SK-N-SH (cell line): ENCODE measurements at regions not wholly inside any gene's neighbourhood (a gene's known extent, or its start where the extent isn't known, plus 50 kb on each side); places are given as distances from the start of the nearest gene placed in this dataset.

Source experiments
- CTCF ChIA-PET: fragments of 300-600, 350-600 bp; formaldehyde crosslinking; extraction: SDS; loops from one replicate; lab custom pipeline; 2021; lab: Yijun Ruan, JAX
- POLR2A ChIA-PET: fragments of 350-600 bp; sonication (Branson Sonifier 250); formaldehyde crosslinking; extraction: SDS; loops from one replicate; lab custom pipeline; 2020; ENCODE audit warnings: antibody characterized with exemption, inconsistent platforms; lab: Yijun Ruan, JAX
- DNase-seq: peaks from one replicate; pipeline ENCODE4 v3.0.0; 2012
- H2AFZ ChIP-seq: fragments of 200-600 bp; sonication (generic); 2 replicates; pipeline ENCODE4 v1.8.1; 2016; ENCODE audit warnings: antibody characterized with exemption, mild to moderate bottlenecking, low read depth
- H3F3A ChIP-seq: fragments of 200-600 bp; sonication (generic); replicated peaks from 2 replicates; pipeline ENCODE3; 2016; ENCODE audit warnings: antibody characterized with exemption, mild to moderate bottlenecking; ENCODE audit not compliant: insufficient read depth
- H3K27ac ChIP-seq, 2 experiments: fragments of 200-500 bp in 1 of 2; fragments of 200-600 bp in 1 of 2; sonication (Bioruptor generic) in 1 of 2; sonication (generic), shearing (Covaris generic) in 1 of 2; 2 replicates each; pipeline versions ENCODE4 v1.5.1 to v1.6.1; 2014 to 2016; ENCODE audit warnings: low read depth in 2 of 2, inconsistent platforms in 1 of 2, low read length in 1 of 2, mild to moderate bottlenecking in 1 of 2, mixed read lengths in 1 of 2
- H3K27me3 ChIP-seq: fragments of 200-600 bp; sonication (generic), shearing (Covaris generic); 2 replicates; pipeline ENCODE4 v1.6.1; 2016; ENCODE audit warnings: mixed run types; ENCODE audit not compliant: insufficient read depth
- H3K36me3 ChIP-seq, 2 experiments: fragments of 200-500 bp in 1 of 2; fragments of 200-600 bp in 1 of 2; sonication (Bioruptor generic) in 1 of 2; sonication (generic) in 1 of 2; replicated peaks in 1 of 2; 2 replicates each; pipeline versions ENCODE3 to v1.5.1; 2014 to 2016; ENCODE audit warnings: low read length in 1 of 2, mild to moderate bottlenecking in 1 of 2; ENCODE audit not compliant: insufficient read depth in 2 of 2, control insufficient read depth in 1 of 2
- H3K4me1 ChIP-seq, 2 experiments: fragments of 200-500 bp in 1 of 2; fragments of 200-600 bp in 1 of 2; sonication (Bioruptor generic) in 1 of 2; sonication (generic), shearing (Covaris generic) in 1 of 2; 2 replicates each; pipeline versions ENCODE4 v1.5.1 to v1.6.1; 2014 to 2016; ENCODE audit warnings: low read depth in 1 of 2, low read length in 1 of 2, mixed run types in 1 of 2; ENCODE audit not compliant: insufficient read depth in 2 of 2, control insufficient read depth in 1 of 2
- H3K4me2 ChIP-seq: fragments of 200-600 bp; sonication (generic), shearing (Covaris generic); 2 replicates; pipeline ENCODE4 v1.6.1; 2017; ENCODE audit warnings: mixed run types
- H3K4me3 ChIP-seq, 2 experiments: fragments of 200-500 bp in 1 of 2; fragments of 200-600 bp in 1 of 2; sonication (Bioruptor generic) in 1 of 2; sonication (generic), shearing (Covaris generic) in 1 of 2; 2 replicates each; pipeline versions ENCODE4 v1.5.1 to v1.8.1; 2014 to 2016; ENCODE audit warnings: low read depth in 2 of 2, inconsistent platforms in 1 of 2, low read length in 1 of 2, mild to moderate bottlenecking in 1 of 2, mixed read lengths in 1 of 2, moderate library complexity in 1 of 2
- H3K79me2 ChIP-seq: fragments of 200-600 bp; sonication (generic); 2 replicates; pipeline ENCODE4 v1.8.1; 2017; ENCODE audit warnings: mild to moderate bottlenecking; ENCODE audit not compliant: insufficient read depth
- H3K9ac ChIP-seq: fragments of 200-600 bp; sonication (generic); 2 replicates; pipeline ENCODE4 v1.6.1; 2017; ENCODE audit warnings: mixed run types
- H3K9me2 ChIP-seq: fragments of 200-600 bp; sonication (generic); 2 replicates; pipeline ENCODE4 v1.6.1; 2017; ENCODE audit warnings: mixed run types
- H3K9me3 ChIP-seq: fragments of 200-600 bp; sonication (generic); 2 replicates; pipeline ENCODE4 v1.6.1; 2017; ENCODE audit warnings: mixed run types, mild to moderate bottlenecking, moderate library complexity
- H4K20me1 ChIP-seq: fragments of 200-600 bp; sonication (generic); 2 replicates; pipeline ENCODE4 v1.6.1; 2017; ENCODE audit warnings: mild to moderate bottlenecking, mixed run types; ENCODE audit not compliant: insufficient read depth
- CHD2 ChIP-seq: fragments of 150-350 bp; IDR thresholded peaks from 2 replicates; pipeline ENCODE4 v1.6.1; 2018; ENCODE audit warnings: low read length; ENCODE audit not compliant: partially characterized antibody
- FOSL2 ChIP-seq: IDR thresholded peaks from 2 replicates; pipeline ENCODE4 v1.4.0; 2012; ENCODE audit warnings: low read depth, mild to moderate bottlenecking, moderate library complexity, borderline replicate concordance
- JUND ChIP-seq: IDR thresholded peaks from 2 replicates; pipeline ENCODE4 v1.4.0; 2012
- MXI1 ChIP-seq: IDR thresholded peaks from 2 replicates; pipeline ENCODE4 v1.6.1; 2012; ENCODE audit warnings: mild to moderate bottlenecking, low read depth, low read length, improper control_type of control experiment
- NRF1 ChIP-seq: IDR thresholded peaks from 2 replicates; pipeline ENCODE4 v1.6.1; 2012; ENCODE audit warnings: low read depth, mild to moderate bottlenecking, low read length
- POLR2AphosphoS5 ChIP-seq: IDR thresholded peaks from 2 replicates; pipeline ENCODE4 v1.6.1; 2012; ENCODE audit warnings: low read depth, low read length
- RAD21 ChIP-seq: IDR thresholded peaks from 2 replicates; pipeline ENCODE4 v1.6.1; 2012; ENCODE audit warnings: mild to moderate bottlenecking, low read length
- RCOR1 ChIP-seq: fragments of 150-350 bp; IDR thresholded peaks from 2 replicates; pipeline ENCODE4 v1.6.1; 2017; ENCODE audit warnings: antibody characterized with exemption, low read length
- SIN3A ChIP-seq: IDR thresholded peaks from 2 replicates; pipeline ENCODE4 v1.6.1; 2012; ENCODE audit warnings: low read depth, mild to moderate bottlenecking, low read length, moderate library complexity, borderline replicate concordance
- SMC3 ChIP-seq: IDR thresholded peaks from 2 replicates; pipeline ENCODE4 v1.6.1; 2012; ENCODE audit warnings: low read depth, low read length, improper control_type of control experiment
- TEAD4 ChIP-seq: IDR thresholded peaks from 2 replicates; pipeline ENCODE4 v1.4.0; 2012; ENCODE audit warnings: mild to moderate bottlenecking, borderline replicate concordance; ENCODE audit not compliant: insufficient read depth
- WGBS: methylation state at CpG from one replicate; pipeline ENCODE4 v1.1.6; 2017; ENCODE audit warnings: low lambda C conversion rate; 5-methylcytosine and 5-hydroxymethylcytosine counted together
- TF ChIP-seq, protein P1 (sequence below): IDR thresholded peaks from 2 replicates; pipeline ENCODE4; 2012
- TF ChIP-seq, protein P2 (sequence below): IDR thresholded peaks from 2 replicates; pipeline ENCODE4 v1.4.0; 2012; ENCODE audit warnings: low read depth, borderline replicate concordance
- TF ChIP-seq, protein P3 (sequence below): IDR thresholded peaks from 2 replicates; pipeline ENCODE4 v1.6.1; 2012; ENCODE audit warnings: mild to moderate bottlenecking, low read depth, low read length, moderate library complexity
- TF ChIP-seq, protein P4 (sequence below): fragments of 200-600 bp; sonication (generic); IDR thresholded peaks from 2 replicates; pipeline ENCODE4 v1.6.1; 2017; ENCODE audit warnings: antibody characterized with exemption, mild to moderate bottlenecking, moderate library complexity
- TF ChIP-seq, protein P5 (sequence below): IDR thresholded peaks from 2 replicates; pipeline ENCODE4 v1.4.0; 2012; ENCODE audit warnings: low read depth, borderline replicate concordance
- TF ChIP-seq, protein P6 (sequence below): fragments of 150-350 bp; IDR thresholded peaks from 2 replicates; pipeline ENCODE4 v1.6.1; 2017; ENCODE audit warnings: antibody characterized with exemption, low read length, low read depth, borderline replicate concordance

DNA sequence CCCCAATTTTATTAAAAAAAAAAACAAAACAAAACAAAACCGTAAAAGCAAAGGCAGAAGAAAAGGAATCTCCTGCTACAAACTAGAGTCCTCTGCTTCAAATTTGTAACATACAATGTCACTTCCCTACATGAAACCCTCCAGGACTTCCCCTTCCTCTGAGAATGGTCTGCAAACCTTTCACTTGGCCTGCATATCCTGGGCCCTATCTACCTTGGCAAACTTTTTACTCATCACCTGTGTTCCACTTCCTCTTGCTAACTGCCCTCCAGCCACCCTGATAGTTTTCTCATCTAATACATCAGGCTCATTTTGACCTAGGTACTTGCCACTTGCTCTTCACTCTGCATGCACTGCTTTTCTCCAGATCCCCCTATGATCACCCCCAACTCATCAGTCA, 255.5 kb downstream of the ETAA1 start (continued):
- TF ChIP-seq, protein P1, sequence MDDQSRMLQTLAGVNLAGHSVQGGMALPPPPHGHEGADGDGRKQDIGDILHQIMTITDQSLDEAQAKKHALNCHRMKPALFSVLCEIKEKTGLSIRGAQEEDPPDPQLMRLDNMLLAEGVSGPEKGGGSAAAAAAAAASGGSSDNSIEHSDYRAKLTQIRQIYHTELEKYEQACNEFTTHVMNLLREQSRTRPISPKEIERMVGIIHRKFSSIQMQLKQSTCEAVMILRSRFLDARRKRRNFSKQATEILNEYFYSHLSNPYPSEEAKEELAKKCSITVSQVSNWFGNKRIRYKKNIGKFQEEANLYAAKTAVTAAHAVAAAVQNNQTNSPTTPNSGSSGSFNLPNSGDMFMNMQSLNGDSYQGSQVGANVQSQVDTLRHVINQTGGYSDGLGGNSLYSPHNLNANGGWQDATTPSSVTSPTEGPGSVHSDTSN: no peak
- TF ChIP-seq, protein P2, sequence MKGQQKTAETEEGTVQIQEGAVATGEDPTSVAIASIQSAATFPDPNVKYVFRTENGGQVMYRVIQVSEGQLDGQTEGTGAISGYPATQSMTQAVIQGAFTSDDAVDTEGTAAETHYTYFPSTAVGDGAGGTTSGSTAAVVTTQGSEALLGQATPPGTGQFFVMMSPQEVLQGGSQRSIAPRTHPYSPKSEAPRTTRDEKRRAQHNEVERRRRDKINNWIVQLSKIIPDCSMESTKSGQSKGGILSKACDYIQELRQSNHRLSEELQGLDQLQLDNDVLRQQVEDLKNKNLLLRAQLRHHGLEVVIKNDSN: no peak

DNA sequence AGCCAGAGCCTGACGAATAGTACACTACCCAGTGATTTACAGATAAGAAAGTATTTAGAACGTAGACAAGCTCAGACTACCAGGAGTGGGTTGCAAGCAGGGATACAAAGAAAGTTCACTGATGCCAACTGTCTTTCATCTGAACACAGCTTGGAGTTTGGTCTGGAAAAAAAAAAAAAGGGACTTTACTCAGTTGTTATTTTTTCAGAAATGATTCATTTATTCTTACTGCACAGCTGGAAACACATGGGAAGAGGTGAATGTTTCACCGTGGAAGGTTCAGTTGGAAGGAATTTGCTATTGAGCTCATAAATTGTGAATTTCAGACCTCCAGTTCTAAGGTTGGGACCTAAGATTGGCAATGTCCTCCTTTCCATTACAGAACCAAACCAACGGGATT, 259.7 kb downstream of the ETAA1 start:
- no peak for TF ChIP-seq SMC3
- no peak for TF ChIP-seq SIN3A
- TF ChIP-seq JUND: no peak
- no peak for TF ChIP-seq FOSL2
- no peak for TF ChIP-seq RAD21
- no peak overlapping the region for H3K27ac ChIP-seq
- no peaks in the 10 kb centered on the region for H4K20me1 ChIP-seq
- 67% methylated on average over 3 of the region's 4 CpGs for WGBS
- no peak overlapping the region for H3K4me2 ChIP-seq
- peaks cover 18% of the 10 kb centered on the region; the same call in 1 of the 2 replicates for H3K9me3 ChIP-seq
- no peaks in the 10 kb centered on the region for H3K27me3 ChIP-seq
- peaks cover 0 to 3% of the 10 kb centered on the region in 2 experiments; a peak in 1 of 4 replicates for H3K4me1 ChIP-seq
- H2AFZ ChIP-seq: no peak overlapping the region
- no peaks in the 10 kb centered on the region for H3K9me2 ChIP-seq
- no peak for DNase-seq
- H3K79me2 ChIP-seq: no peaks in the 10 kb centered on the region
- H3K4me3 ChIP-seq: no peak overlapping the region
- H3F3A ChIP-seq: peaks cover 4% of the 10 kb centered on the region
- POLR2A ChIA-PET: no interaction called here
- no peaks in the 10 kb centered on the region for H3K36me3 ChIP-seq
- CTCF ChIA-PET: no interaction called here
- no peak overlapping the region for H3K9ac ChIP-seq

DNA sequence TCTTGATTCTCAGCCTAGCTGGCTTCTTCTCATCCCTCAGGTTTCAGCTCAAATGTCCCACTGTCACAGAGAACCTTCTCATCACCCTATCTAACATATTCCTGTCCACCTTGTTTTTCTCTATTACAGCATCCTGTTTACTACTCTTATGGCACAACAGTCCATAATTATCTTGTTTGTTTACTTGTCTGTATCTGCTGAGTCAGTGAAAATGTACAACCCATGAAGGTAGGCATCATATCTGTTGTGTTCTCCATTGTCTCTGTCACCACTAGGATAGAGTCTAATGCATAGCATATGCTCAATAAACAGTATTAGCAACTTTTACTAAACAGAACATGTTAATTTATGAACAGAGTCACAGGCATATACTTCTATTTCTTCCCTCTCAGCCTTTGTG, 261.7 kb downstream of the ETAA1 start:
- ChIA-PET CTCF (interaction anchor here (0.6 kb wide), 1 partner anchor 98 kb away, joined by 3 read pairs; no protein-coding TSS in a partner anchor), POLR2A (no interaction called here)
- no peak for DNase-seq
- Histone ChIP-seq H4K20me1 (no peaks in the 10 kb centered on the region), H3K9me3 (peaks cover 18% of the 10 kb centered on the region; the same call in 1 of the 2 replicates), H3K27me3 (no peaks in the 10 kb centered on the region), H3K4me2 (no peak overlapping the region), H3F3A (peaks cover 4% of the 10 kb centered on the region), H2AFZ (no peak overlapping the region), H3K36me3 (no peaks in the 10 kb centered on the region), H3K4me3 (no peak overlapping the region), H3K79me2 (no peaks in the 10 kb centered on the region), H3K27ac (no peak overlapping the region), H3K9ac (no peak overlapping the region), H3K9me2 (no peaks in the 10 kb centered on the region), H3K4me1 (no peaks in the 10 kb centered on the region)
- no peak for TF ChIP-seq TEAD4
- no peak for TF ChIP-seq MXI1
- TF ChIP-seq, protein P3, sequence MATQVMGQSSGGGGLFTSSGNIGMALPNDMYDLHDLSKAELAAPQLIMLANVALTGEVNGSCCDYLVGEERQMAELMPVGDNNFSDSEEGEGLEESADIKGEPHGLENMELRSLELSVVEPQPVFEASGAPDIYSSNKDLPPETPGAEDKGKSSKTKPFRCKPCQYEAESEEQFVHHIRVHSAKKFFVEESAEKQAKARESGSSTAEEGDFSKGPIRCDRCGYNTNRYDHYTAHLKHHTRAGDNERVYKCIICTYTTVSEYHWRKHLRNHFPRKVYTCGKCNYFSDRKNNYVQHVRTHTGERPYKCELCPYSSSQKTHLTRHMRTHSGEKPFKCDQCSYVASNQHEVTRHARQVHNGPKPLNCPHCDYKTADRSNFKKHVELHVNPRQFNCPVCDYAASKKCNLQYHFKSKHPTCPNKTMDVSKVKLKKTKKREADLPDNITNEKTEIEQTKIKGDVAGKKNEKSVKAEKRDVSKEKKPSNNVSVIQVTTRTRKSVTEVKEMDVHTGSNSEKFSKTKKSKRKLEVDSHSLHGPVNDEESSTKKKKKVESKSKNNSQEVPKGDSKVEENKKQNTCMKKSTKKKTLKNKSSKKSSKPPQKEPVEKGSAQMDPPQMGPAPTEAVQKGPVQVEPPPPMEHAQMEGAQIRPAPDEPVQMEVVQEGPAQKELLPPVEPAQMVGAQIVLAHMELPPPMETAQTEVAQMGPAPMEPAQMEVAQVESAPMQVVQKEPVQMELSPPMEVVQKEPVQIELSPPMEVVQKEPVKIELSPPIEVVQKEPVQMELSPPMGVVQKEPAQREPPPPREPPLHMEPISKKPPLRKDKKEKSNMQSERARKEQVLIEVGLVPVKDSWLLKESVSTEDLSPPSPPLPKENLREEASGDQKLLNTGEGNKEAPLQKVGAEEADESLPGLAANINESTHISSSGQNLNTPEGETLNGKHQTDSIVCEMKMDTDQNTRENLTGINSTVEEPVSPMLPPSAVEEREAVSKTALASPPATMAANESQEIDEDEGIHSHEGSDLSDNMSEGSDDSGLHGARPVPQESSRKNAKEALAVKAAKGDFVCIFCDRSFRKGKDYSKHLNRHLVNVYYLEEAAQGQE: no peak
- TF ChIP-seq RCOR1: no peak
- TF ChIP-seq NRF1: no peak
- TF ChIP-seq CHD2: no peak
- TF ChIP-seq POLR2AphosphoS5: no peak
- TF ChIP-seq, protein P4, sequence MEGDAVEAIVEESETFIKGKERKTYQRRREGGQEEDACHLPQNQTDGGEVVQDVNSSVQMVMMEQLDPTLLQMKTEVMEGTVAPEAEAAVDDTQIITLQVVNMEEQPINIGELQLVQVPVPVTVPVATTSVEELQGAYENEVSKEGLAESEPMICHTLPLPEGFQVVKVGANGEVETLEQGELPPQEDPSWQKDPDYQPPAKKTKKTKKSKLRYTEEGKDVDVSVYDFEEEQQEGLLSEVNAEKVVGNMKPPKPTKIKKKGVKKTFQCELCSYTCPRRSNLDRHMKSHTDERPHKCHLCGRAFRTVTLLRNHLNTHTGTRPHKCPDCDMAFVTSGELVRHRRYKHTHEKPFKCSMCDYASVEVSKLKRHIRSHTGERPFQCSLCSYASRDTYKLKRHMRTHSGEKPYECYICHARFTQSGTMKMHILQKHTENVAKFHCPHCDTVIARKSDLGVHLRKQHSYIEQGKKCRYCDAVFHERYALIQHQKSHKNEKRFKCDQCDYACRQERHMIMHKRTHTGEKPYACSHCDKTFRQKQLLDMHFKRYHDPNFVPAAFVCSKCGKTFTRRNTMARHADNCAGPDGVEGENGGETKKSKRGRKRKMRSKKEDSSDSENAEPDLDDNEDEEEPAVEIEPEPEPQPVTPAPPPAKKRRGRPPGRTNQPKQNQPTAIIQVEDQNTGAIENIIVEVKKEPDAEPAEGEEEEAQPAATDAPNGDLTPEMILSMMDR: no peak
- TF ChIP-seq, protein P5, sequence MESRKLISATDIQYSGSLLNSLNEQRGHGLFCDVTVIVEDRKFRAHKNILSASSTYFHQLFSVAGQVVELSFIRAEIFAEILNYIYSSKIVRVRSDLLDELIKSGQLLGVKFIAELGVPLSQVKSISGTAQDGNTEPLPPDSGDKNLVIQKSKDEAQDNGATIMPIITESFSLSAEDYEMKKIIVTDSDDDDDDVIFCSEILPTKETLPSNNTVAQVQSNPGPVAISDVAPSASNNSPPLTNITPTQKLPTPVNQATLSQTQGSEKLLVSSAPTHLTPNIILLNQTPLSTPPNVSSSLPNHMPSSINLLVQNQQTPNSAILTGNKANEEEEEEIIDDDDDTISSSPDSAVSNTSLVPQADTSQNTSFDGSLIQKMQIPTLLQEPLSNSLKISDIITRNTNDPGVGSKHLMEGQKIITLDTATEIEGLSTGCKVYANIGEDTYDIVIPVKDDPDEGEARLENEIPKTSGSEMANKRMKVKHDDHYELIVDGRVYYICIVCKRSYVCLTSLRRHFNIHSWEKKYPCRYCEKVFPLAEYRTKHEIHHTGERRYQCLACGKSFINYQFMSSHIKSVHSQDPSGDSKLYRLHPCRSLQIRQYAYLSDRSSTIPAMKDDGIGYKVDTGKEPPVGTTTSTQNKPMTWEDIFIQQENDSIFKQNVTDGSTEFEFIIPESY: no peak
- TF ChIP-seq, protein P6, sequence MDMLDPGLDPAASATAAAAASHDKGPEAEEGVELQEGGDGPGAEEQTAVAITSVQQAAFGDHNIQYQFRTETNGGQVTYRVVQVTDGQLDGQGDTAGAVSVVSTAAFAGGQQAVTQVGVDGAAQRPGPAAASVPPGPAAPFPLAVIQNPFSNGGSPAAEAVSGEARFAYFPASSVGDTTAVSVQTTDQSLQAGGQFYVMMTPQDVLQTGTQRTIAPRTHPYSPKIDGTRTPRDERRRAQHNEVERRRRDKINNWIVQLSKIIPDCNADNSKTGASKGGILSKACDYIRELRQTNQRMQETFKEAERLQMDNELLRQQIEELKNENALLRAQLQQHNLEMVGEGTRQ: no peak
